ENCODE measurements at regions not wholly inside any gene's neighbourhood (a gene's known extent, or its start where the extent isn't known, plus 50 kb on each side); places are given as distances from the start of the nearest gene placed in this dataset.

DNA sequence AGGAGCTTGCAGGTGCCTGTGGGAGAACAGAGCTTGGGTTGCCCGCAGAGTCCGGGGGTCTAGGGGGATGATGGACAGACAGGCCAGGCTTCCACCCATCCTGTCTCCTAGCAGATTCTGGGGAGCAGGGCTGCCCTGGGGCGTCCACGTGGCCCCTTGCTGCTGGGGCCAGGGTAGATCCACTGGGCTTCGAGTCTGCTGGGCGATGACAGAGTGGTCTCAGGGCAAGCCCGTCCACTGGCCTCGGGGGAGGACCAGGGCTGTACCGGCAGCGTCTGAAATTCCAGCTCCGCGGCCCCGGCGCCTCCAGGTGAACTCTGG is 124.2 kb upstream of the IRX4 start:
- no peaks in the 10 kb centered on the region for H3K9me3 ChIP-seq
- no peak for TF ChIP-seq POLR2A (IDR thresholded peaks at IDR 0.05)
- TF ChIP-seq, protein P1, sequence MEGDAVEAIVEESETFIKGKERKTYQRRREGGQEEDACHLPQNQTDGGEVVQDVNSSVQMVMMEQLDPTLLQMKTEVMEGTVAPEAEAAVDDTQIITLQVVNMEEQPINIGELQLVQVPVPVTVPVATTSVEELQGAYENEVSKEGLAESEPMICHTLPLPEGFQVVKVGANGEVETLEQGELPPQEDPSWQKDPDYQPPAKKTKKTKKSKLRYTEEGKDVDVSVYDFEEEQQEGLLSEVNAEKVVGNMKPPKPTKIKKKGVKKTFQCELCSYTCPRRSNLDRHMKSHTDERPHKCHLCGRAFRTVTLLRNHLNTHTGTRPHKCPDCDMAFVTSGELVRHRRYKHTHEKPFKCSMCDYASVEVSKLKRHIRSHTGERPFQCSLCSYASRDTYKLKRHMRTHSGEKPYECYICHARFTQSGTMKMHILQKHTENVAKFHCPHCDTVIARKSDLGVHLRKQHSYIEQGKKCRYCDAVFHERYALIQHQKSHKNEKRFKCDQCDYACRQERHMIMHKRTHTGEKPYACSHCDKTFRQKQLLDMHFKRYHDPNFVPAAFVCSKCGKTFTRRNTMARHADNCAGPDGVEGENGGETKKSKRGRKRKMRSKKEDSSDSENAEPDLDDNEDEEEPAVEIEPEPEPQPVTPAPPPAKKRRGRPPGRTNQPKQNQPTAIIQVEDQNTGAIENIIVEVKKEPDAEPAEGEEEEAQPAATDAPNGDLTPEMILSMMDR (IDR thresholded peaks at IDR 0.05): no peak
- H3K4me1 ChIP-seq: no peaks in the 10 kb centered on the region
- WGBS, 2 donors: 86% methylated on average over 14 of the region's 14 CpGs; no CpG with 5 or more reads in 1 of the 2 donors
- no peaks in the 10 kb centered on the region for H3K36me3 ChIP-seq (replicated peaks in 1 of 2; ENCODE audit: insufficient read depth in 1 of 2, low read depth in 2 of 2)
- no peak overlapping the region for H3K27ac ChIP-seq
- intact Hi-C loops (cut with DNase I): no loop called here
- no peaks in the 10 kb centered on the region for H3K27me3 ChIP-seq
- no peak for ATAC-seq
- DNase-seq: no peak
- H3K4me3 ChIP-seq: no peak overlapping the region

- no peak for ATAC-seq
- H3K4me1 ChIP-seq: no peaks in the 10 kb centered on the region
- no peak for DNase-seq
- no peaks in the 10 kb centered on the region for H3K27me3 ChIP-seq
- H3K9me3 ChIP-seq: no peaks in the 10 kb centered on the region
- intact Hi-C loops (cut with DNase I): no loop called here
- TF ChIP-seq, protein P1 (IDR thresholded peaks at IDR 0.05): no peak
- no peak for TF ChIP-seq POLR2A (IDR thresholded peaks at IDR 0.05)
- H3K4me3 ChIP-seq: no peak overlapping the region
- WGBS, 2 donors: 68 to 76% methylated on average over 11 to 24 of the region's 24 CpGs
- no peaks in the 10 kb centered on the region for H3K36me3 ChIP-seq (replicated peaks in 1 of 2; ENCODE audit: insufficient read depth in 1 of 2, low read depth in 2 of 2)
- H3K27ac ChIP-seq: no peak overlapping the region
These were observed 123.7 kb upstream of the IRX4 start for GRCh38 chr5:2006193-2006970.

- TF ChIP-seq, protein P1 (IDR thresholded peaks at IDR 0.05): no peak
- TF ChIP-seq POLR2A (IDR thresholded peaks at IDR 0.05): no peak
- DNase-seq (no peak), ATAC-seq (no peak)
- Histone ChIP-seq H3K27me3 (no peaks in the 10 kb centered on the region), H3K4me3 (no peak overlapping the region), H3K36me3 (replicated peaks in 1 of 2; ENCODE audit: insufficient read depth in 1 of 2, low read depth in 2 of 2) (no peaks in the 10 kb centered on the region), H3K9me3 (no peaks in the 10 kb centered on the region), H3K27ac (no peak overlapping the region), H3K4me1 (no peaks in the 10 kb centered on the region)
- WGBS, 2 donors: 72 to 75% methylated on average over 26 to 35 of the region's 35 CpGs
- intact Hi-C loops (cut with DNase I): no loop called here
These were observed 122.6 kb upstream of the IRX4 start for GRCh38 chr5:2005101-2006041.

GRCh38 chr5:2003690-2004365 is 121.1 kb upstream of the IRX4 start:
- DNase-seq: no peak
- no peak for ATAC-seq
- TF ChIP-seq, protein P1 (IDR thresholded peaks at IDR 0.05): no peak
- TF ChIP-seq POLR2A (IDR thresholded peaks at IDR 0.05): no peak
- Histone ChIP-seq H3K27ac (no peak overlapping the region), H3K4me1 (no peaks in the 10 kb centered on the region), H3K36me3 (replicated peaks in 1 of 2; ENCODE audit: insufficient read depth in 1 of 2, low read depth in 2 of 2) (no peaks in the 10 kb centered on the region), H3K9me3 (no peaks in the 10 kb centered on the region), H3K4me3 (no peak overlapping the region), H3K27me3 (no peaks in the 10 kb centered on the region)
- 65 to 78% methylated on average over 5 to 20 of the region's 20 CpGs for WGBS, 2 donors
- intact Hi-C loops (cut with DNase I): no loop called here

All from body of pancreas (tissue), 4 donors.